Mesothelial cell of epicardium (in vitro differentiated cells): ENCODE measurements at regions not wholly inside any gene's neighbourhood (a gene's known extent, or its start where the extent isn't known, plus 50 kb on each side); places are given as distances from the start of the nearest gene placed in this dataset.

Source experiments
- DNase-seq, 2 experiments: peaks; one replicate each; pipeline ENCODE4 v3.0.0; 2021; ENCODE audit warnings: low spot score in 2 of 2; ENCODE audit not compliant: unreplicated experiment in 2 of 2
- H3K27ac Mint-ChIP-seq: 2 replicates; pipeline ENCODE4 v1.8.0; 2021; ENCODE audit warnings: mixed read lengths
- H3K27me3 Mint-ChIP-seq: 2 replicates; pipeline ENCODE4 v1.8.0; 2021; ENCODE audit warnings: low read depth, mixed read lengths
- H3K36me3 Mint-ChIP-seq: 2 replicates; pipeline ENCODE4 v1.8.0; 2021; ENCODE audit warnings: mixed read lengths
- H3K4me1 Mint-ChIP-seq: 2 replicates; pipeline ENCODE4 v1.8.0; 2021; ENCODE audit warnings: mixed read lengths
- H3K4me3 Mint-ChIP-seq: 2 replicates; pipeline ENCODE4 v1.8.0; 2021; ENCODE audit warnings: mild to moderate bottlenecking, moderate library complexity, mixed read lengths
- H3K9me3 Mint-ChIP-seq: 2 replicates; pipeline ENCODE4 v1.8.0; 2021; ENCODE audit warnings: mixed read lengths
- CTCF ChIP-seq: fragments of 200-600 bp; sonication (generic); IDR thresholded peaks from one replicate; pipeline ENCODE4 v1.5.0; 2021; ENCODE audit warnings: antibody characterized with exemption; ENCODE audit not compliant: unreplicated experiment

GRCh38 chr10:132136689-132137088, 50.1 kb upstream of the DPYSL4 start:
- no peaks in the 10 kb centered on the region for H3K36me3 Mint-ChIP-seq
- no peak overlapping the region for H3K4me3 Mint-ChIP-seq
- H3K4me1 Mint-ChIP-seq = peaks cover 2% of the 10 kb centered on the region
- TF ChIP-seq CTCF = no peak
- no peak overlapping the region for H3K27ac Mint-ChIP-seq
- H3K27me3 Mint-ChIP-seq = peaks cover 4% of the 10 kb centered on the region
- no peaks in the 10 kb centered on the region for H3K9me3 Mint-ChIP-seq
- DNase-seq = no peak
